Fibroblast of lung (primary cell): ENCODE measurements at regions not wholly inside any gene's neighbourhood (a gene's known extent, or its start where the extent isn't known, plus 50 kb on each side); places are given as distances from the start of the nearest gene placed in this dataset.
"Not testable (repeated sequence)": the region's sequence is repeated elsewhere in the genome, so short reads cannot be mapped to it uniquely, and the experiment has no call there.

Experiments
- DNase-seq, 2 donors: peaks; one replicate each; pipeline versions ENCODE4 v3.0.0 to v3.0.0-alpha.2; 2010; ENCODE audit warnings: low read depth in 2 of 2
- H2AFZ ChIP-seq: 2 replicates; pipeline ENCODE4 v1.5.1; 2012; ENCODE audit warnings: low read length, control low read depth, inconsistent platforms
- H3K27ac ChIP-seq: 2 replicates; pipeline ENCODE4 v1.5.1; 2011; ENCODE audit warnings: low read length, control low read depth; ENCODE audit not compliant: insufficient read depth
- H3K27me3 ChIP-seq: 2 replicates; pipeline ENCODE4 v1.5.1; 2011; ENCODE audit warnings: mild to moderate bottlenecking, low read length; ENCODE audit not compliant: control insufficient read depth, insufficient read depth
- H3K36me3 ChIP-seq: 2 replicates; pipeline ENCODE4 v1.5.1; 2011; ENCODE audit warnings: low read length; ENCODE audit not compliant: control insufficient read depth, insufficient read depth
- H3K4me1 ChIP-seq: 2 replicates; pipeline ENCODE4 v1.5.1; 2011; ENCODE audit warnings: low read length; ENCODE audit not compliant: control insufficient read depth, insufficient read depth; ENCODE audit errors: extremely low read depth
- H3K4me2 ChIP-seq: 2 replicates; pipeline ENCODE4 v1.5.1; 2011; ENCODE audit warnings: low read length, control low read depth; ENCODE audit not compliant: insufficient read depth; ENCODE audit errors: extremely low read depth
- H3K4me3 ChIP-seq, 4 experiments: fragments of 200-600 bp in 1 of 4; sonication (generic) in 1 of 4; replicated peaks in 1 of 4; 2 replicates each; pipeline ENCODE4 v1.5.1; 2011 to 2016; ENCODE audit warnings: low read length in 4 of 4, low read depth in 3 of 4, mild to moderate bottlenecking in 3 of 4, control low read depth in 2 of 4, inconsistent platforms in 1 of 4, mixed read lengths in 1 of 4; ENCODE audit not compliant: insufficient read depth in 1 of 4; ENCODE audit errors: control extremely low read depth in 1 of 4
- H3K79me2 ChIP-seq: 2 replicates; pipeline ENCODE4 v1.5.1; 2012; ENCODE audit warnings: mild to moderate bottlenecking, low read length, inconsistent platforms; ENCODE audit not compliant: control insufficient read depth, insufficient read depth
- H3K9ac ChIP-seq: 2 replicates; pipeline ENCODE4 v1.5.1; 2011; ENCODE audit warnings: mild to moderate bottlenecking, low read length, control low read depth; ENCODE audit not compliant: insufficient read depth
- H3K9me3 ChIP-seq: 2 replicates; pipeline ENCODE4 v1.5.1; 2012; ENCODE audit warnings: low read depth, low read length; ENCODE audit not compliant: control insufficient read depth, insufficient read depth
- H4K20me1 ChIP-seq: 2 replicates; pipeline ENCODE4 v1.5.1; 2011; ENCODE audit warnings: low read length; ENCODE audit not compliant: control insufficient read depth, insufficient read depth; ENCODE audit errors: extremely low read depth
- CTCF ChIP-seq, 2 donors: IDR thresholded peaks in 1 of 2; conservative IDR thresholded peaks in 1 of 2; 1 replicate in 1 of 2; 2 replicates in 1 of 2; pipeline ENCODE4 v1.5.1; 2011 to 2012; ENCODE audit warnings: low read length in 2 of 2, control low read depth in 1 of 2, inconsistent platforms in 1 of 2, low read depth in 1 of 2, mild to moderate bottlenecking in 1 of 2
- EZH2 ChIP-seq: IDR thresholded peaks from 2 replicates; pipeline ENCODE4 v1.5.1; 2012; ENCODE audit warnings: low read length, control low read depth, mild to moderate bottlenecking; ENCODE audit errors: missing control alignments

- no peaks in the 10 kb centered on the region for H3K9me3 ChIP-seq
- H3K27me3 ChIP-seq: no peaks in the 10 kb centered on the region
- no peak overlapping the region for H2AFZ ChIP-seq
- no peaks in the 10 kb centered on the region for H3K36me3 ChIP-seq
- no peak for DNase-seq
- H3K4me2 ChIP-seq: no peak overlapping the region
- H3K4me3 ChIP-seq: no peak overlapping the region
- no peaks in the 10 kb centered on the region for H4K20me1 ChIP-seq
- no peaks in the 10 kb centered on the region for H3K4me1 ChIP-seq
- H3K79me2 ChIP-seq: no peaks in the 10 kb centered on the region
- no peak for TF ChIP-seq EZH2
- no peak overlapping the region for H3K27ac ChIP-seq
- H3K9ac ChIP-seq: no peak overlapping the region
Observed at GRCh38 chr1:234889643-234890042, 239.0 kb downstream of the TOMM20 start.

- H3K27ac ChIP-seq, H3K4me1 ChIP-seq, H3K4me3 ChIP-seq, H3K79me2 ChIP-seq, H3K36me3 ChIP-seq, H3K9ac ChIP-seq, H4K20me1 ChIP-seq, H3K4me2 ChIP-seq, H3K27me3 ChIP-seq, DNase-seq, H3K9me3 ChIP-seq, H2AFZ ChIP-seq: not testable (repeated sequence)
Observed at GRCh38 chr1:234888247-234888646, 240.4 kb downstream of the TOMM20 start.

GRCh38 chr1:234887016-234887900 is 241.4 kb downstream of the TOMM20 start:
- H3K27ac ChIP-seq: no peak overlapping the region
- H3K4me2 ChIP-seq: no peak overlapping the region

More at GRCh38 chr1:234887016-234887900, 241.4 kb downstream of the TOMM20 start:
- no peaks in the 10 kb centered on the region for H3K9me3 ChIP-seq
- TF ChIP-seq CTCF (conservative IDR thresholded peaks at IDR 0.05 in 1 of 2, IDR thresholded peaks at IDR 0.05 in 1 of 2; ENCODE audit: low read depth in 1 of 2, low read length in 2 of 2): no peak
- TF ChIP-seq EZH2: no peak
- H4K20me1 ChIP-seq: no peaks in the 10 kb centered on the region
- no peak overlapping the region for H3K4me3 ChIP-seq
- no peaks in the 10 kb centered on the region for H3K79me2 ChIP-seq
- H2AFZ ChIP-seq: no peak overlapping the region
- H3K9ac ChIP-seq: no peak overlapping the region
- peak in 1 of 2 donors; percentile 59 for DNase-seq
- no peaks in the 10 kb centered on the region for H3K36me3 ChIP-seq
- no peaks in the 10 kb centered on the region for H3K4me1 ChIP-seq
- no peaks in the 10 kb centered on the region for H3K27me3 ChIP-seq
